ENCODE measurements at regions not wholly inside any gene's neighbourhood (a gene's known extent, or its start where the extent isn't known, plus 50 kb on each side); places are given as distances from the start of the nearest gene placed in this dataset.

- no peak for DNase-seq
- Histone ChIP-seq H3K4me3 (ENCODE audit: low read depth, low read length) (no peak overlapping the region), H3K36me3 (no peaks in the 10 kb centered on the region), H3K9me3 (no peaks in the 10 kb centered on the region), H3K27me3 (no peaks in the 10 kb centered on the region), H3K4me1 (no peaks in the 10 kb centered on the region)
- no peak for TF ChIP-seq CTCF (IDR thresholded peaks at IDR 0.05; ENCODE audit: low read depth, low read length)
Measured at GRCh38 chr1:201767339-201767738, 61.6 kb upstream of the IPO9 start.

- DNase-seq, result no peak
- no peaks in the 10 kb centered on the region for H3K4me1 ChIP-seq
- H3K9me3 ChIP-seq, result no peaks in the 10 kb centered on the region
- H3K36me3 ChIP-seq, result no peaks in the 10 kb centered on the region
- H3K27me3 ChIP-seq, result no peaks in the 10 kb centered on the region
- no peak for TF ChIP-seq CTCF (IDR thresholded peaks at IDR 0.05; ENCODE audit: low read depth, low read length)
- no peak overlapping the region for H3K4me3 ChIP-seq (ENCODE audit: low read depth, low read length)
Measured at GRCh38 chr1:201769072-201769471, 59.9 kb upstream of the IPO9 start.

GRCh38 chr1:201769966-201770365, 59.0 kb upstream of the IPO9 start:
- no peak overlapping the region for H3K4me3 ChIP-seq (ENCODE audit: low read depth, low read length)
- no peaks in the 10 kb centered on the region for H3K9me3 ChIP-seq
- H3K27me3 ChIP-seq, result no peaks in the 10 kb centered on the region
- TF ChIP-seq CTCF (IDR thresholded peaks at IDR 0.05; ENCODE audit: low read depth, low read length), result no peak
- no peak for DNase-seq
- no peaks in the 10 kb centered on the region for H3K36me3 ChIP-seq
- no peaks in the 10 kb centered on the region for H3K4me1 ChIP-seq

- no peak for TF ChIP-seq CTCF (IDR thresholded peaks at IDR 0.05; ENCODE audit: low read depth, low read length)
- Histone ChIP-seq H3K36me3 (no peaks in the 10 kb centered on the region), H3K27me3 (no peaks in the 10 kb centered on the region), H3K9me3 (no peaks in the 10 kb centered on the region), H3K4me1 (no peaks in the 10 kb centered on the region), H3K4me3 (ENCODE audit: low read depth, low read length) (no peak overlapping the region)
- no peak for DNase-seq
Measured at GRCh38 chr1:201771466-201771865, 57.5 kb upstream of the IPO9 start.

- no peaks in the 10 kb centered on the region for H3K36me3 ChIP-seq
- H3K4me3 ChIP-seq (ENCODE audit: low read depth, low read length), result no peak overlapping the region
- DNase-seq, result no peak
- no peak for TF ChIP-seq CTCF (IDR thresholded peaks at IDR 0.05; ENCODE audit: low read depth, low read length)
- no peaks in the 10 kb centered on the region for H3K4me1 ChIP-seq
- H3K9me3 ChIP-seq, result no peaks in the 10 kb centered on the region
- H3K27me3 ChIP-seq, result no peaks in the 10 kb centered on the region
Measured at GRCh38 chr1:201772178-201772577, 56.8 kb upstream of the IPO9 start.

GRCh38 chr1:201773764-201774163, 55.2 kb upstream of the IPO9 start:
- Histone ChIP-seq H3K36me3 (no peaks in the 10 kb centered on the region), H3K4me3 (ENCODE audit: low read depth, low read length) (no peak overlapping the region), H3K27me3 (no peaks in the 10 kb centered on the region), H3K4me1 (no peaks in the 10 kb centered on the region), H3K9me3 (no peaks in the 10 kb centered on the region)
- TF ChIP-seq CTCF (IDR thresholded peaks at IDR 0.05; ENCODE audit: low read depth, low read length), result no peak
- DNase-seq, result no peak
